Amygdala (tissue), 56 donors: ENCODE measurements at regions not wholly inside any gene's neighbourhood (a gene's known extent, or its start where the extent isn't known, plus 50 kb on each side); places are given as distances from the start of the nearest gene placed in this dataset.
A peak's percentile ranks its signal among the peaks of the same experiment; 100 is the strongest.

ENCODE experiments used
- DNase-seq, 56 donors: peaks; one replicate each; lab custom pipeline; 2025; lab: John Stamatoyannopoulos, UW

DNA sequence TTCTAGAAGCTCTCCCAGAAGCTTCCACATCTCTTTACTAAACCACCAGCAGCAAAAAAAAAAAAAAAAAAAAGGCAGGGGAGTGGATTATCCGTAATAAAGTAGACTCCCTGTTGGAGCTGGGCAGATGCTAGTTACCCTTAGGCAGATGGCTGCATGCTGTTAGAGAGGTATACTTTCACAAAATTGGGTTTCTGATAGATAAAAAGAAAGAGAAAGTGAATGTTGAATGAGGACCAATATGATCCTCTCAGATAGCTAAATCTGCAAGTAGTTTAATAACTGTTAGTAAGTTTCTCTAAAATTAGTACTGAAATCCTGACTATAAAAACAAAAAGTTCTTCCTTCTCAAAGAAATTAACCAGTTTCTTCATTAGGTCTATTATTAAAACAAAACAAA lies 195.4 kb downstream of the ANAPC10 start:
- no peak for DNase-seq

DNA sequence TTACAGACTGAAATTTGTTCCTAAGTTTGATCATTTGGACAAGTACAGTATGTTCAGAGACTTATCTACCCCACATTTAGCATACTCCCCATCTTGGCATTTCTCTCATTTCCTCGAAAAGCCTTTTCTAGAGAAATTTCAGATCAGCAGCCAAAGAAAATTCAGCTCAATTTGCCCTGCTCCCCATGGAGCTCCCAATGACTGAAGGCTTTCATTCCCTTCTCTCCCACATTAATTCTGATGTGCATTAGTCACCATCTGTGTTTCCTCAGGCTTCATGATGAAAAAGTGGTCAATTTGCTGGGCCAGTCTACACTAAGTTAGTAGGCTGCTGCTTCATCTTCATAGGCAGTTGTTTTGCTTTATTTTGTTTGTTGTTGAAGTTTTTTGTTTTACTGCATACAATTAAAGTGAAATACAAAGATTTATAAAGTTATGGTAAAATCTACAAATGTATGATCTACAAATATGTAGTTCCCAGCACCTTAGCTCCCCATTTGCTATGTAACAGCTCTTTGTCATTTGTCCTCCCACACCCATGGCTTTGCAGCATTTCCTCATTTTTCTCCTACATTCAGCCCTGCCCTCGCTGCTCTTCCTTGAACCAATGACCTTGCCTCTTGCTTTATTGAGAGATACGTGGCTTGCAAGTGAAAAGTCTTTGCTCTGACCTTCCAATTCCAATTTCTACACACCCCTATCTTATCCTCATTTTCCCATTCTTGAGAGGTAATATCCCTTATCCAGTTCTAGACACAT lies 193.9 kb downstream of the ANAPC10 start:
- DNase-seq: no peak

DNA sequence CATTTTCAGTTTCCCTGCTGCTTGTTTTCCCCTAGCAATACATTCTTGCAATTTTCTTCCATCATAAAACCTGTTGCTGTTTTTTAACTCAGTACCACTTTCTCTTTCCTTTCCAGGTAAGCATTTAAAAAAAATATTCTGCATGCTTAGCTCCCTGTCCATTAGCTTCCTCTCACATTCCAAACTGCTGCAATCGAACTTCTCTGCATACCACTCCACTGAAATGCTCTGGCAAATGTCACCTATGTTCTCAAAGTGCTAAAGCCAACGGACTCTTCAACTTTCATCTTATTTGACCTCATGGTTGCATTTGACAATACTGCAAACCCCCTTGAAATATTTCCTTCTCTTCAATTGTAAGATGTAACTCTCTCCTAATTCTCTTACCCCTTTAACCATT lies 192.7 kb downstream of the ANAPC10 start:
- no peak for DNase-seq

GRCh38 chr4:144906181-144906925 lies 191.6 kb downstream of the ANAPC10 start:
- peak in 1 of 56 donors; percentile 3 for DNase-seq

DNA sequence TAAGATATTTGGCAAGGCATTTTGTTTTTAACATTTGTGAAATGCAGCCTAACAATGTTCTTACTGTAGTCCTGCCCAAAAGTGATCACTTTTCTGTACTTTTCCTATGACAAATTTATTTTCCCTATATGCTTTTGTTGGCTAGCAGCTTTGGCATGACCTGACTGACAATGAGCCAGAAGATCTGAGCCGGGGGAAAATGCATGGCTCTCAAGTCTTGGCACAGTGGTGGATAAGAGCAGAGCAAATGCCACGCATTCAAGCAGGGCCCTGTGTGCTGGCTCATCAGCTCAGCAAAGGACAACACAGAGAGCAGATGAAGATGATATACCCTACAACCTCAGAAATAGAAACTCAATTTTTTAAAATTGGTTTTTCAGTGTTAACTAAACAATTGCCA lies 187.3 kb downstream of the ANAPC10 start:
- no peak for DNase-seq
